ENCODE measurements at regions not wholly inside any gene's neighbourhood (a gene's known extent, or its start where the extent isn't known, plus 50 kb on each side); places are given as distances from the start of the nearest gene placed in this dataset.

DNA sequence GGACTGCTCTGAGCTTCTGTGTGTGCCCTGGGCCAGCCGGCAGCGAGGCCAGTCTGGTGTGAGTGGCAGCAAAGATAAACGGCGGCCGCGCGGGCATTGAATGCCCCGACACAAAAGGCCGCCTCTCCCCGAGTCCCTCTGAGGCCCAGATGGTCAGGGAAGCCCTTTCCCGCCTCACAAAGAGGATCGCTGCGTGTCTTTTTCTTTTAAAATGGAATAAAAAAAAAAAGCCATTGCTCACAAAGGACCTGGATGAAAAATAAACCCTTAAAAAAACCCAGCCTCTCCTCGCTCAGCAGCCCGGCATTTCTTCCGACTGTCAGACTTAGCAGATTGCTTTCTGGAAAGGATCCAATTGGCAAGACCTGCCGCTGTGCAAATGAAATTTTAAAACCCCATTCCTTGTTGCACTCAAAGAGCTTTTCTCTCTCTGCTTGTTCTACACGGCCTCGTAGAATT, 578.7 kb downstream of the BCOR start:
- peak; percentile 58 for DNase-seq

DNA sequence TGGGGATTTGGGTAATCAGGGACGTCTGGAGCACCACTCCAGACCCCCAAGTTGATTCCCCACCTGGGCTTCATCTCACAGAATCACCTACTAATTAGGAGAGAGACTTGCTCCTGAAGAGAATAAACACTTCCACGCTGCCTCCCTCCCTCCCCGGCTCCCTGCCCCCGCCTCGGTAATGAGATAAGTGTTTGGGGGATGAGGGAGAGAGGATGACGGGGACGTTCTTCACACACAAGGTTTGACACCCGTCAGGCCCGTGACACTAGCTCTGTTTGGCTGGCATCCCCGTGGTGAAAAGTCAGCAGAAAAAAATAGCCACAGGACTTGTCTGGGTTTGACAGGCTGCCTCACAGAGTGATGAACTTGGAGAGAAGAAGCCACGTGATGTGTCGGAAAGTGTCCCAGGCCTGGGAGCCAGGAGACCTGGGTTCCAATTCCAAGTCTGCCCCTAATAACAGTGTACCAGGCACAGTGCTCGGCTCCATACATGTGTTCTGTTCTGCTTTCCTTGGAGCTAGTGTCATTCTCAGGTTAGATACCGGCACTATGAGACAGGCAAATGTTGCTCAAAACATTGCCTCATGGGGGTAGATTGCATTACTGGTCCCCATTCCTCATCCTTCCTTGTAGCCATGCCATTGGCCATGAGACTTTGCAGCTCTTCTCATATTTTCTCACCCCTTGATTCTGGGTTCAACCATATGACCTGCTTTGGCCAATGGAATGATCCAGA, 578.0 kb downstream of the BCOR start:
- DNase-seq = no peak

DNA sequence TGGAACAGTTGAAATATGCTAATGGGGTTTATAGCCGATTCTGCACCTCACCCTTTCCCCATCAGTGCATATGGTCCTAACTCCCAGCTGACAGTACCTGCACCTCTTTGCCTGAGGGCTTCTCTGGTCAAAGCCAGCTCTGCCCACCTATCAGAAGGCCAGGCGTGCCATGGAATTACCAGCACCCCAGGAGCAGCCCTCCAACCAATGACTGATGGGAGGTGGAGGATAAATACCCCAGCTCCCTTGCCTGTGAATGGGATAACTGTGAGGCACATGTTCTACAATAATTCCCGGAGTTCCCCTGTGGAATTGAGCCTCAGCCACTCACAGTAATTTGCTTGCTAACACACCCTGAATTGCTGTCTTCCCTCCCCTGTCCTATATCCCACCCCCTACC, 572.0 kb downstream of the BCOR start:
- no peak for DNase-seq

DNA sequence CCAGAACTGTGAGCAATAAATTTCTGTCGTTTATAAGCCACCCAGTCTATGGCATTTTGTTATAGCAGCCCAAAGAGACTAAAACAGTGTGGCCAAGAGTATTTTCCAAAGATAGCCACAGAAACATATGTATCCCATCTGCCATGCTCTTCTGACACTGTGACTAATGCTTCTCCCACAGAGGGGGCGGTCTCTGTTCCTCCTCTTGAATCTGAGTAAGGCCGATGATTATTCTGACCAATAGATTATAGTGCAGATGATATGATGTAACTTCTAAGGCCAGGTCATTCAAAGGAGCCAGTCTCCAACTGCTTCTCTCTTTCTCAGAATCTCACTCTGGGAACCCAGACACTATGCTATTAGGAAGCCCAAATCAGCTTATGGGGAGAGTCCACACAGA, 570.7 kb downstream of the BCOR start:
- DNase-seq = no peak

DNA sequence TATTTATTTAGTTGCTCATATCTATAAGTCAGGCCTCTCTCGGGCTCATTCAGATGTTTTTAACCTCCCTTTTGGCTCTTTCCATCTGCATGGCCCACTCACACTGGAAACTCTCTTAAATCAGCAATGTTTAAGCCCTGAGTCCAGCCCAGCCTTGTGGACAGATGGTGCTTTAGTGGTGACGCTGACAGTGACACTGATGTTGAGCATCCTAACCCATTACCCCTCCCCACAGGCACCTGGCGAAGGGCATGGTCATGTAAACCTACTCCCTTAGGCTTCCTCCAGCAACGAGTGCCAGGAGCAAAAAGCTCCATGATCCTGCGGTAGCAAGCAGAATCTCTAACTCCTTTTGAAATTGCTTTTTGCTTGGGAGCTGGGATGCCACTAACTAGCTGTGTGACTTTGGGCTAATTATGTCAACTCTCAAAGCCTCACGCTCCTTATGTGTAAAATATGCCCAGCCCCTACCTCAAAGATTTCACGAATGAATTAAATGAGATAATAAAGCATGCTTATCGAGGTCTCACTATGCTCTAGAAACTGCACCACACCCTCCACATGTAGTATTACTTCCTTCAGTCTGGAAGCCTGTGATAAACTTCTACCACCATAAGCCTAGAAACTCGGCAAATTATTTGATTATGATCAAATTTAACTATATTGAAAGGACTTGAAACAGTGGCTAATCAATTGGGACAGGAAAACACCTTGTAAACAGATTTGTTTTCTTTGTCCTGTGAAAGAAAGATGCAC, 569.4 kb downstream of the BCOR start:
- no peak for DNase-seq

DNA sequence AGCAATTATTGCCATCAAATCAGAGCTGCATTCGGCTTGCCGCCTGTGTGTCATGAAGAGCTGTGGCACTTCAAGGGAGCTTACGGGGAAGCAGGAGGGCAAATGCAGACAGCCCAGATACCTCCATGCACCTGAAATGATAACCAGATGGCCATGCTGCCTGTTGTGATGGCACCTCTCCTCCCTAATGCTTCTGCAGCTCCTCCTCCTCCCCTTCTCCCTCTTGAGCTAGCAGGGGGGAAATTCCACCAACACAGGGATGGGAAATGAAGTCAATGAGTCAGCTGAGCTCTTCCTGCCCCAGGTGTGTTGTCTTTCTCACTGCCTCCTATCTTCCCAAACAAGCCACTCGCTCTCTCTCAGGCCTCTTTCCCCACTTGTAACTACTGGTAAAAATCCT, 565.0 kb downstream of the BCOR start:
- no peak for DNase-seq

DNA sequence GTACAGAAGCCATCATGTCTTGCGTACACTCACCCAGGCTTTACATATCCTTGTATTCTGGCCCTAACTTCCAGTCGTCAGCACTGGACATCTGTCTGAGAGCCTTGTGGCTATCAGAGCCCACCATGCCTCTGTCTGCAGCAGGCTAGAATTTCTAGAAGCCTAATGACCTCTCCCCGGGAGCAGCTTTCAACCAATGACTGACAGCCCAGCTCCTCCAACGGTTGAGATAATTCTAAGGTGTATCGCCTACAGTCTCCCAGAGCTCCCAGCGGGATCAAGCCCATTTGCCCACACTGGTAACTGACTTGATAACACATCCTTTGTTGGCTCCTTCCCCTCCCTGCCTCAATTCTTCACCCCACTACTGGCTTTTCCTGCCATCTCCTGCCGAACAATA, 562.8 kb downstream of the BCOR start:
- DNase-seq = no peak

DNA sequence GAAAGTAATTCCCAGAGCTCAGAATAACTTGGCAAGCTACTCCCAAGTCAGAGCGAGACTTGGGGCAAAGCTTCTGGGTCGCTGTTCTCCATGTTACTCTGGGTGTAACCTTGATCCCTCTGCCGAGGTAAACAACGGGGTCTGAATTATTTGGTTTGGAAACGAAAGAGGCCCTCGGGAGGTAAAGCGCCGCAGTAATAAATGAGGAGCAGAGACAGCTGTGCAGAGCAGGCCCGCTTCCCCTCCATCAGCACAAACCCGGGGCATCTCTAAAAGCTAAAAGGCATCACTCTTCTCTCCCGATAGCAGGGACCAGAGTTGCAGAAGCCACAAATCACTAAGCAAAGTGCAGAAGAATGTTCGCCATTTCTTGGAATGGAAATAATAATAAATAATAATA, 561.5 kb downstream of the BCOR start:
- DNase-seq = no peak

DNA sequence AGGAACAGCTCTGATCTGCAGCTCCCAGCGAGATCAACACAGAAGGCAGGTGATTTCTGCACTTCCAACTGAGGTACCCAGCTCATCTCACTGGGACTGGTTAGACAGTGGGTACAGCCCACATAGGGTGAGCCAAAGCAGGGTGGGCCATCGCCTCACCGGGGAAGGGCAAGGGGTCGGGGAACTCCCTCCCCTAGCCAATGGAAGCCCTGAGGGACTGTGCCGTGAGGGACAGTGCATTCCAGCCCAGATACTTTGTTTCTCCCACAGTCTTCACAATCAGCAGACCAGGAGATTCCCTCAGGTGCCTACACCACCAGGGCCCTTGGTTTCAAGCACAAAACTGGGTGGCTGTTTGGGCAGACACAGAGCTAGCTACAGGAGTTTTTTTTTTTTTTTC, 555.9 kb downstream of the BCOR start:
- DNase-seq = no peak

DNA sequence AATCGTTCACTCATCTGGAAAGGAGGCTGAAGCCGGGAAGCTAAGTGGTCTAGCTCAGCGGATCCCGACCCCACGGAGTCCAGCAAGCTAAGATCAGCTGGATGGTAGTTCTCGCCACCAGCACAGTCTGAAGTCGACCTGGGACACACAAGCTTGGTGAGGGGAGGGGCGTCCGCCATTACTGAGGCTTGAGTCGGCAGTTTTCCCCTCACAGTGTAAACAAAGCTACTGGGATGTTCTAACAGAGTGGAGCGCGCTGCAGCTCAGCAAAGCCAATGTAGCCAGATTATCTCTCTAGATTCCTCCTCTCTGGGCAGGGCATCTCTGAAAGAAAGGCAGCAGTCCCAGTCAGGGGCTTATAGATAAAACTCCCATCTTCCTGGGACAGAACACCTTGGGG, 555.4 kb downstream of the BCOR start:
- DNase-seq = no peak

DNA sequence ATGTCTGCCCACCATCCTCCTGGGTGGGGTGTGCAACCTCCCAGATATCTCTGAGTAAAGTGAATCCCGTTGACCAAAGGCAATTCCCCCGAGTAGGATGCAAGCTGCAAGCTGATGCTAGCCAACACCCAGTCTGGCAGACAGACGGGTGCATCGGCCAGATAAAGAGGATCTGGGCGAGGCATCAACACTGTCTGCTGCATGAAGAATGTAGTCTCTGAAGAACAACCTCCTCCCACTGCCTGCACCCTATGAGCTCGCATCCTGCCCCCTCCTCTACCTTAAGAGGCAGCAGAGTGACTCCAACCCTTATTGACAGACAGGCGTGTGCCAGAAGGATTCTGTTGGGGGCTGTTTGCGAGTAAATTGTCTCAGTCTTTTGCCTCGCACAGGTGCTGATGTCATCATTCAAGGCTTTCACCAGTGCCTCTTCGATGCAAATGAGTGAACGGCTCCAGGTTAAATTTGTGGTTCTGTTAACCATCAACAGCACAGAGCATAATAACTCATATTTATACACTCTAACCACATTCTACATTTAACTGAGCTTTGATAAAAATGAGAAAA, 546.9 kb downstream of the BCOR start:
- no peak for DNase-seq

DNA sequence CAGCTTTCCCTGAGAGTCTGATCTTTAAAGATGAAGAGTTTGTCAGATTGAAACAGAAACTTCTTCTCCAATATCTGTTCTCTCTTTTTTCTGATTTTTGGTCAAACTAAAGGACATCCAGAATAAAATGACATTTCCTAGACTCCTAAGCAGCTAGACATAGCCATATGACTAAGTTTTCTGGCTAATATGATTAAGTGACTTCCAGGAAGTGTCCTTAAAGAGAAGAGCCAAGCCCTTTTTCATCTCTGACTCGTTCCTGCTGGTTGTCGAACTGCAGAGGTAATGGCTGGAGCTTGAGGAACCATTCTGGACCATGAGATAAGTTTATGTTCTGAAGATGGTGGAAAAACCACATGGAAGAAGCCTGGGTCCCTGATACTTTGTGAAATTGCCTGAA, 546.0 kb downstream of the BCOR start:
- no peak for DNase-seq

DNA sequence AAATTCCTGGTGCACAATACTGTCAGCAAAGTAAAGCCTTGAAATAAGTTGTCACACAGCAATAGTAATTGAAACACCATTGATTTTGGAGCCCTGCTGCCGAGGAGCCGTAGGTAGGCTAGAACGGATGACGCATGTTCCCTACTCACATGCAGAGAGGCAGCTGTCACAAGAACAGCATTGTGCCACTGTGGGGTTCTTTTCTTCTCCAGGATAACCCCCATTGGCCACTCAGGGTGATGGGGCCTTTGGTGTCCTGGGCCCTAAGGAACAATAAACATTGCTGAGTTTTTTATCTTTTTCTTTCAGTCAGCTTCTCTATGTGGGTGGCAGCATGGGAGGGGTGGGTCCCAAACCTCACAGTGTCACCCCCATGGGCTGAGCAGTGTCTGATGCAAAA, 542.3 kb downstream of the BCOR start:
- no peak for DNase-seq

DNA sequence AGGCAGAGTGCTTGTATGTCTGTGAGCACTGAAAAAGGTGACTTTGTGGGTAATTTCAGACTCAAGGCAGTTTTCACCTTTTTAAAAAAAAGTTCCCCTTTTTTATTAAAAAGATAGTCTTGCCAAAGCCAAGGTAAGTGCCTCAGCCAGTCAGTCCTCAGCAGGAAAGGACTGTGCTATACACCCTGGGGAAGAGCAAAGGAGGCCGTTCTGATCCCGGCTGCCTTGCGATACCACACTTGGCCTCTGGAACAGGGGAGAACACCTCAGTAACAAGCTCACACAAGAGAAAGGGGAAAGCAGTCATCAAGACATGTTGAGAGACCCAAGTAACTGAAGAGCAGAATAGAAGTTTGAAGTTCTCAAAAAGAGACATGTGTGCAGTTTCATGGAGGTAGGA, 541.7 kb downstream of the BCOR start:
- no peak for DNase-seq

DNA sequence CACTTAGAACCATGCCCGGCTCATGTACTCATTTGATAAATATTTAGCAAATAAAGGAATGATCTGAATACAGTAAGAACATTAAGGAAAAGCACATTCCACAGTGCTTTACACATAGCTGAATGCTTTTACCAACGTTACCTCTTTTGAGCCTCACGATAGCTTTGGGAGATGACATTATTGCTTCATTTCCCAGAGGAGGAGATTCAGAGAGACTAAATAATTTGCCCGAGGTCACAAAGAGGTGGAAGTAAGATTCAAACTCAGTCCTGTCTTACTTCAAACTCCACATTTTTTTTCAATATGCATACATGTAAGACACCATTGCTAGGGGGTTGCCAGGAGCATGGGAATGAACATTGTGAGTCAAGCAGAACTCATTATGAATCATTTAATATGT, 538.5 kb downstream of the BCOR start:
- DNase-seq = no peak

DNA sequence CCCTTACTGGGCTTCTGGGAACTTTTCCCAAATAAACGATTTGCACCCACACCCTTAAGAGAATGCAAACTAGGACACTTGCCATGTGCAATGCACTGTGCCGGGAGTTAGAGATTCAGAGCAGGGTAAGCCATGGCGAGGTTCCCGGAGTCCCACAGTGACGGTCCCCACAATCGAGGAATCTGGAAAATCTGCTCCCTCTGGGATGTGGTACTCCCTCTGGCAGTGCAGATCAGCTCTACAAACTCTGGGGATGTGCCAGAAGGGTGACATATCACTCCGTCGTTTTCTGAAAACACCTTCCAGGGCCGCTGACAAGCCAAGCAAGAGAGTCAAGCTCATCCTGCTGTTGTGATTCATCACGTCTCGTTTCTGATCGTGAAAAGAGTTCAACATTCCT, 537.5 kb downstream of the BCOR start:
- no peak for DNase-seq

DNA sequence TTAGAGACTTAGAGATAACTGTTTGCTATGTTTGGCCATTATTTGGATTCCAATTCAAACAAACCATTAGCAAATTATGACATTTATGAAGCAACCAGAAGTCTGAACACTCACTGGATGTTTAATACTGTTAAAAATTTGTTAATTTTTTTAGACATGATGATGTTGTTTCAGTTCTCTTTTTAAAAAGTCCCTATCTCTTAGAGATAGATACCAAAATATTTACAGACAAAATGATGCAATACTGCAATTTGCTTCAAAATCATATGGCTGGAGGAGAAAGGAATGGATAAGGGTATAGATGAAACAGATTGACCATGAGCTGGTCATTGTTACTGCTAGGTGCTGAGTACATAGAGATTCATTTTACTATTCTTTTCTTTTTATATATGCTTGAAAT, 534.6 kb downstream of the BCOR start:
- DNase-seq = no peak

DNA sequence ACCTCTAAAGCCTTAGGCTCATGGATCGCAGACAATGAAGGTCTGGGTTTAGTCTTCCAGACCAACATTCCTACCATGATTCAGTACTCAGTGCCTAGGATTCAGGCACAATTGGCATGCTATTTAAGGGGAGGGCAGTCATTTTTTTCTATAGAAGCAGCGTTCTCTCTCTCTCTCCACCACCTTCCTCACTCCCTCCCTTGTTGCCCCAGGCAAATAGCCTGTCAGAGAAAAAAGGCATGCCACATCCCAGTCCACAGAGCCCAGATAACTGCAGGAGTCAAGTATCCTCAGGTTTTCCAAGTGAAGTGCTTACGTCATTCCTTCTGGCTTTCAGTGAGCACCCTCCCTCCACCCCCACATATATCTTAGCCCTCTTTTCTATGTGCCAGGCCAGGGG, 533.0 kb downstream of the BCOR start:
- no peak for DNase-seq

DNA sequence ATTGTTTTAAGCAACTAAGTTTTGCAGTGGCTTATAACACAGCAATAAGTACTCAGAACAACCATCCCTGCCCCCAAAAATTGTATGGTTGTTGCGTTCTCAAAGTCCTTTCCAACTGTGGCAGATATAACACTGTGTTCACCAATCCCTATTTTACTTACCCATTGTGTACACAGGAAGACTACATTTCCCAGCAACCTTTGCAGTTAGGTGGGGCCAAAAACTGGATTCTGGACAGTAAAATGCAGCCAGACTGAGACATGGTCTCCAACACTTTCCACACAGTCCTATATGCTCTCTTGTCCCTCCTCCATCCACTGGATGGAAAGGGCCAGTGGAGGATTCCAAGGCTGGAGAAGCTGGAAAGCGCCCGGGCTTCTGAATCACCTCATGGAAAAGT, 523.6 kb downstream of the BCOR start:
- no peak for DNase-seq

DNA sequence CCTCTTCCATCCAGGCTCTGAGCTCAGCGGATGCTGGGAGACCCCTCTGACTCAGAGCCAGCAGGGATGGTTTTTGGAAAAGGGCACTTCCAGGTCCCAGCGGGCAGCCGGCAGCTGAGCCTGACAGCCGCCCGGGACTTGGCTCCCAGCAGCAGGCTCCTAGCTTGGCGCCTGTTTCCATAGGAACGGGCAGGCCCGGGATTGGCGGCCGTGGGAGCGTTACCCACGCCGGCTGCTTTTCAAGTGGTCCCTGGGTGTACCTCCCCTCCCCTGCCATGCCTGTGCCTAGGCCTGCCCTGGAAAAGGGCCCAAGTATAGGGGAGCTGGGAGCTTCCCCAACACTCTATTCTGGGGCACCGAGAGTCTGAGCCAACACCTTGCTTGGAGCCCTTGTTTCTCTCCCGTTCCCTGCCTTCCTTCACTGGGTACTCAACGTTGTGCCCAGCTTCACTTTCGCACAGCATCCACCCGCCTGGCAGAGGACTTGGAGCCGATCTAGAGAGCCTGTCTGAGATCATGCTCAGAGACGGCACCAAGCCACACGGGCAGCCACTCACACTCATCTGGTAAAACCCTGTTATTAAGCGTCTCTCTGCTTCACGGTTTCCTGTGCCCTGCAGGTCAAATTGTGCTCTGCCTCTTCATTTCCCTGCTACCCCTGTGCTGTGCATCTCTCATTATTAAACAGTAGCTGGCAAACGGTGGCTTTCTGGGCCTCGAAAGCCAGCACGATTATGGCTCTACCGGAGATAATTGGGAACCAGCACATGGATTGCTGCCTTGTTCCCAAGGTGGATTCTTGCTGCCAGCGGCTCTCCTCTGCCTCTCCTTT, 521.5 kb downstream of the BCOR start:
- peak; percentile 70 for DNase-seq

DNA sequence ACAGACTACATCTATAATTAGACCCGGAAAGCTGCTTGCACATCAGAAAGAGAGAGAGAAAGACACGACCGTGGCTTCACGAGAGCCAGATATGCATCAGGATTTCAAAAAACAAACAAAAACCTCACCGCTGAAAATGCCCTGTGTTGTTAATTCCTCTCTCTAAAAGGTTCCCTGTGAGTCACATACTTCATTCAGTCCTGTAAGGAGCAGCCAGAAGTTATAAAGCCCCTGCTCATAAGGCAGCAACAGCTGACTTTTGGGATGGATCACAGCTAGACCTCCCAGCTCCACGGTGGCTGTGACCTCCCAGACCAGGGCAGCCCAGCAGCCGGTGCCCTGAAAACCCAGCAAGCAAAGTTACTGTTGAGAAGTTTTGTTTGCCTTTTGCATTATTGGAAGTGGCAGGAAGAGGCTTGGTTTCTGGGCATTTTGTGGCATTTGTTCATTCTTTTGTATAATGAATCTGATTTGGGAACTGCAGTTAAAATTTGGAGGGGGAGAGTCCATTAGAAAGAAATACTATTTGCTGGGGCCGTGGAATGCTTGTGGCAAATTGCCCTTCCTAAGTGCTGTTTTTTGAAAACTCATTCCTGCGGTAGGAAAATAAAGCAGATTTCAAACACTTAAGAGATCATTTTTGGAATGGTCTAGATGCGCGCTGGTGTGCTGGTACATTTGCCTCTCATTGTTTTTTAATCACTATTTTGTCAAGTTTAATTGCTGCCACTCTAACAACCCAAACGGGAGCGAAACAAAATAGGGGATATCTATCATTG, 520.4 kb downstream of the BCOR start:
- DNase-seq = no peak
